Stimulated activated CD4-positive, alpha-beta T cell treated with anti-CD3 and anti-CD28 coated beads, TNF-alpha, amount 100 ng/mL, for 48 hours (primary cell): ENCODE measurements at regions not wholly inside any gene's neighbourhood (a gene's known extent, or its start where the extent isn't known, plus 50 kb on each side); places are given as distances from the start of the nearest gene placed in this dataset.
A peak's percentile ranks its signal among the peaks of the same experiment; 100 is the strongest.

Source experiments
- DNase-seq, 3 donors: peaks; one replicate each; pipeline ENCODE4 v3.0.0-alpha.2; 2020; ENCODE audit warnings: low read depth in 3 of 3

DNA sequence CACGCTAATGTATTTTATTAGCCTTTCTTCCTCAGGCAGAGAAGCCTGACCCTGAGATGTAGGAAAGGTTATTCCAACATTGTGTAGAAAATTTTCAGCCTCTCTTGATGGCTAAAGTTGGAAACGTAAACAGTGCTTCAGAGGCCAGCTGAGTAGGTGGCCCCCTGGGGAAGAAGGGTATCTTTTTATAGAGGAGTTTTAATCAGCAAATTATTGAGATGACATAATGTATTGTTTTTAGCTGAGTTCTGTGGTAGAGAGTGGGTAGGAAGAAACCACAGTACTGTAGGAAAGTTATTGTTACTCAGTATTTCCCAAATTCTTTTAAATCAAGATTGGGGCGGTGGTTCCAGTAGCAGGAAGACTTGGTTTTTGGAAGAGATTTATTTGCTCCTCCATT, 268.8 kb downstream of the DLEU7 start:
- no peak for DNase-seq

DNA sequence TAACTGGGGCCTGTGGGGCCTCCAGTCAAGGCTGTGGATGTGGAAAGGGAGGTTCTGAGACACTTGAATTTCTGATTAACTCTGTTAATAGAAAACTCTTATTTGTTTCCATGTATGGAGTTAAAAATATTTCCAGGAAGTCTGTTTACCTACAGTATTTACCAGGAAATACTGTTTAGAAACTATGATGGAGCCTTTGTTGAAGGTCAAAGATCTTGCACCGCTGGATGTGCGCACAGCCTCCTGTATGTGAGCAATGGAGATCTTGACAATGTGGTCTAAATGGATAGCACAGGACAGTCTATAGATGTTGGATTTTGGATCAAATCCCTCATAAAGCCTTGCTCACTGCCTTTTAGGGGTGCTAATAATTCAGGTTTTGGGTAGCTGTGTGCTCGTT, 268.4 kb downstream of the DLEU7 start:
- no peak for DNase-seq

DNA sequence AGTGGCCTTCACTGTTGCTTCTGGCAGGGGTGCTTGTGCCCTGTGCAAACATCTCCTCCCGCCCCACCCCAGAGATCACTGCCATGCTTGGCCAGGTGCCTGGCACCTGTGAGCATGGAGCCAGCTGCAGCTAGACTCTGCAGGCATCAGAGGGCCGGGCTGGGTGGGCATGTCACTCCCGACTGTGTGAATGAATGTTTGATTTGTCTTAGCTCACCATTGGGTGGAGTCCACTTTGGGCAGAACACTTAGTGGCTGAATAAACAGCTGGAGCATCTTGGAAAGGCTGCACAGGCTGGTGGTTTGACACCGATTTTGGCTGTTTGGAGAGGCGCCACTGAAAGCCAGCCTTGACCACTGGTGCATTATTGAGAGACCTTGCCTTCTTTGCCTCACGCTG, 267.3 kb downstream of the DLEU7 start:
- DNase-seq = no peak

DNA sequence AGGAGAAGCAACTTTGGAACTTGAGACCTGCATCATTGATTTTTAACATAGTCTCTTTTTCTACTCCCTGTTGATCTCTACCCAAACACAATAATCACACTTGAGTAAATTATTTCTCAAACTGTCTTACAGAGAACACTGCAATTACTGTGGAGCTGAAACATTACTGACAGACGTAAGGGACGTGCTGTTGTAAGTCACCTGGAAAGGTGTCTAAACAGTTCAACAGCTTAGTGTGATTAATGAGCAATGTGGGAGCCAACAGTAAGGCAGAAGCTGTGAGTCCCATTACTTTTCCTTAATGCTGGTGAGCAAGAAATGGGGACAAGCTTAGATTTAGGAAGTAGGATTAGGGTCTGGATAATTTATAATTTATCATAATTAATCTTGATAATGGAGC, 265.7 kb downstream of the DLEU7 start:
- DNase-seq = no peak

DNA sequence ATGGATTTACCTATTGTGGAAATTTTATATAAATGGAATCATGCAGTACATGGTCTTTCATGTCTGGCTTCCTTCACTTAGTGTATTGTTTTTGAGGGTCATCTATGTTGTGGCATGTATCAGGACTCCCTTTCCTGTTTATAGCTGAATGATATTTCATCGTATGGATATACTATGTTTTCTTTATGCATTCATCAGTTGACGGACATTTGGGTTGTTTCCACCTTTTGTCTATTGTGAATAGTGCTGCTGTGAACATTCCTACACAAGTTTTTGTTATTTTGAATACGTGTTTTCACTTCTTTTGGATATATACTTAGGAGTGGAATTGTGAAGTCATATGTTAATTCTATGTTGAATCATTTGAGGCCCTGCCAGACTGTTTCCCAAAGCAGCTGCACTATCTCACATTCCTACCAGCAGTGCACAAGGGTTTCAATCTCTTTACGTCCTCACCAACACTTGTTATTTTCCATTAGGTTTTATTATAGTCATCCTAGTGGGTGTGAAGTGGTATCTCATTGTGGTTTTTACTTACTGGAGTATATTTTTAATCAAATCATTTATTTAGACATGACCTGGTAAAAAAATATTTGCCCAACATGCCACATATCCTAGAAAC, 262.7 kb downstream of the DLEU7 start:
- DNase-seq = no peak

DNA sequence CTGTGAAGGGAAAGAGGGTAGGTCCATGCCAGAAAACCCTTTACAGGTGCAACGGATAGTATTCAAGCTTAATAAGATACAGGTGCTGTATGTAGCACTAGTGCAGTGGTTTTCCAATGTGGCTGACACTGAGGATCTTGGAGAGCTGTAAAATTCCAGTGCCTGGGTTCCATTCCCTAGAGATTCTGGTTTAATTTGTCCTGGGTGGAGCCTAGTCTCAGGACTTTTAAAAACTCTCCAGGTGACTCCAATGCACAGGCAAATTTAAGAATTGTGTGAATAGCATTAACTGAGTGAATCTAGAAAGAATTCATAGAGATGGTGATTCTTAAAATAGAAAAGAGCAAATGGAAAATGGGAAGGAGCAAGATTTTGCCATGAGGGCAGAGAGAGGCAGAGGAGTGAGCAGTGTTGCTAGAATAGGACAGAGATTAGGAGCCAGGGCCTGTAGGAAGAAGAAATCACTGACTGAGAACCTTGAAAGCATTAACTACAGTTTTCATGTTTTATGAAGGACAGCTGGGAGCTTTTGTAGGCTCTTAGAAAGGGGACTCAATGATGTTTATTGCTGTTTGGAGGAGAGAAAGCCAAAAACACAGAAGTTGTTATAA, 261.8 kb downstream of the DLEU7 start:
- DNase-seq = no peak

DNA sequence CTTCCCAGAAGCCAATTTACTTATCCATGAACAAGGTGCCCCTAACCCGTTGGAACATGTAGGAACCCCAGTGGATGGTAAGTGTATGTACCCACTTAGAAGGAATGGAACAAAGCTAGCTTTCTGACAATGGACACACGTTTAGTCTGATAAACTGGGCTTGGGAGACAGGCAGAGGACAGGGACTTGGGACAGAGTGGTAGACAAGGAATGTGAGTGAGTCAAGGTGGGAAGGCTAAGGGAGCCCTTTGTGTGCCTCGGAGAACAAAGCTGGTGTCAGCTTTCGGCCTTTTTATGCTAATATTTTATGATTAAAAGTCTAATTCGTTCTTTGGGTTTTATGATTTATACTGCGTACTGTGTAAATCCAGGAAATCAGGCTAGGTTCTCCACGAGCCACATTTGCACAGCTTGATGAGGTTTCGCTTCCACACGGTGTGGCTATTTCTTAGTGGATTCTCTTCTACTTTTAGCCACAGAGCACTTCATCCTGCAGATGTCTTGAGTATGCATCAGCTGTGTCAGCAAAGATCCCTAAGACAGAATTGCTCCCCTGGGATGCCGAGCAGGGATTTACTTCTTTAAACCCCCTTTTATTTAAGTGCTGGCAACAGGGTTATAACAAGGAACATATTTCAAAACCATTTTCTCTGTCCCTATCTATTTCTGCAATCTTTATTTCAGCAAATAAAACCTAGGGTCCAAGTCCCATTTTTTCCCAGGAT, 258.5 kb downstream of the DLEU7 start:
- no peak for DNase-seq

DNA sequence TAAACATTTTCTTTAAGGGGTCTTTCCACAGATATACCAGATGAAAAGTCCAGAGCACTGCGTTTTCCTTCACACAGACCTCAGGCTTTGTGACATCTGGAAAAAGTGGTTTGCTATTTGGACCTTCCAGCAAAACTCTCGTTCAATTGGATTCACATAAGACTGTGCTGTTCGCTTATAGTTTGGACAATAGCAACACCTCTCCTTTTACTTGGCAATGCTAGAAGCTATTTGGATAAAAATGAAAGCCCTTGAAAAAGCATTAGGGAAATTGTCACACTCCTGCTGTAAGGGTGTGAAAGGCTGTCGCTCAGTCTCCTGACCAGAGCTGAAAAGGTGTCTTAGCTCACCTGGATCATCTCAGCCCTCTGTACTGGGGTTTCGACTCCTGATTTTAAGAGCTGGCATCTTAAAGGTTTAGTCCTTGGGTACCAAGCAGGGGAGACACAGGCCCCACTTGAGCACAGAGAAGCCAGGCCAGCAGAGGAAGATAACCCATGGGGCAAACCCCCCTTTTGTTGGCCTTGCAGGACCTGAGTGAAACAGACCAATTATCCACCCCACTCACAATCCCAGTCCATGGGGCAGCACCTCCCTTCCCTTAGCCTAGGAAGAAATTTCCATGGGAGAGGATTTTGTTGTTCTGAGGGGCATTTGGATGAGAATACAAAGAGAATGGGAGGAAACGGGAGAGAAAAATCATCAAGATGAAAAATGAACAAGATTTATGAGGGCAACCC, 257.6 kb downstream of the DLEU7 start:
- DNase-seq = no peak

DNA sequence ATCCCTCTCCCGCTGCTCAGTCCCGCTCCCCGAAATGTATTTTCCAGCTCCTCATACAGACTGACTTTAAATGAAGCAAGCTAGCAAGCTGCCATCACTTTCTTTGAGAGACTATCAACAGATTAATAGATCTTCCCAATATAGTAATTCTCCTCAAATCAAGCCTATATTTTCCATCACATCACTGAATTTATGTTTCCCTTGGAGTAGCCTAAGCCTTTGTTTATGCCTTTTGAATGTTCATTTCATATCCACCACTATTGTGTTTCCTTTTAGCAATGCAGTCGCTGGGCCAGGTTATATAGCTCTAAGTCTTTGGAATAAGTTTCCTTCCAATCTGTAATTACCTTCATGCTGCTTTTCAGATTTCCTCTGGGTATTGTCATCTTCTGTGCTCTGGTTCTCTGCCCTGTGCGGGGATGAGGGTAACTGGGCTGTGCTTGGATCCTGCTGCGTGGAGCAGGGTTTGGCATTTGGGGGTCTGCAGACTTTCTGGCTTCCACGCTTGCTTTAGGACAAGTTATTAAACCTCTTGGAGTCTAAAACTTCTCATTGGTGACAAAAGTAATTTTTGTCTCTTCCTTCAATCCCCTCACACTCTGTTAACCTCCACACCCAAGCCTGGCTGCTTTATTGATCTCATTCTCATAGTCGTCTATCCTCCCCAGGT, 256.9 kb downstream of the DLEU7 start:
- no peak for DNase-seq

DNA sequence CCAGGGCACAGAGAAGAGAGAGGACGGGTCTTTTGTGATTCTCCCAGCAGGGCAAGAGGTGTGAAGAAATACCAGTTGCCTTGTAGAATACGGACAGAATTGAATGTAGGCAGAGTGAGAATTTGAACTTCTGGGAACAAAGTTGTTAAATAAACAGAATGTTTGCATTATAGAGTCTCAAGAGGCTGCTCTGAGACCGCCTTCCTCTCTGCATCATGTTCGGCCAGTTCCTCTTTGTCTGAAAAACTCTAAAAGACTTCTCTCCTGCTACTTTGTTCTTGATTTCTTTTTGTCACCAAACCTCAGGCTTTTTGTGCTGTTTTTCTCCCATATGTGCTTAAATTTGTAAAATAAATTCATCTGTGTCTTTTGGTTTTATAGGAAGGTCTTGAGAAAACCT, 256.4 kb downstream of the DLEU7 start:
- no peak for DNase-seq

DNA sequence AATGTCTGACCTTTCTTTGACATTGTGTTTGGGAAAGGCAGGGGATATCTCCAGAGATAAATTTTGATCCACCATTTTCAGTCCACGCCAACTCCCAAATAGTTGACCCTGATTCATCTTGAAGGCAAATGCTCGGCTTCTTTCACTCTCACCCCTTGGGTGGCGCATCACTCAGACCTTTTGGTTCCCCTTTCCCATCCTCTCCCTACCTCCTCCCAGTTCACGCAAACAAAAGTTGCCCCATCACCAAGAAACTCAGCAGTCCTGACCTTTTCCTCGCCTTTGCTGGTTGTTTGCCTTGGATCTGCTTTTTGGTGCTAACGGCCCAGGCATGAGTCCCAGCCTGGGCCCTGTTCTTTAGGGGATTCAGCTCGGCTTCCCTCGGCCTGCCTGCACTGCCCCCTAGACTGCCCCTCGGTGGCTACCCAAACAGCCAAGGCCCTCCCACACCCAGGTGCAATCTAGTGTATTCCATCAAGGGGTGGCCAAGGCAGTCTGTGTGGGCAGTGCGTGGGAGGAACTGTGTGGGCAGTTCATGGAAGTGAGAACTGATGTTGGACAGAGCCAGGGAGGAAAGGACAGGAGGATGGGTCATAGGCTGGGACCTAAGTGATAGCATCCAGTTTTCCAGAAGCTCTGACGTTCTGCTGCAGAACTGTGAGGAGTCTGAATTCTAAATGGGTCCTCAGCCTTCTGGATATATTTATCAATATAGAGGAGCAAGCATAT, 255.7 kb downstream of the DLEU7 start:
- no peak for DNase-seq

DNA sequence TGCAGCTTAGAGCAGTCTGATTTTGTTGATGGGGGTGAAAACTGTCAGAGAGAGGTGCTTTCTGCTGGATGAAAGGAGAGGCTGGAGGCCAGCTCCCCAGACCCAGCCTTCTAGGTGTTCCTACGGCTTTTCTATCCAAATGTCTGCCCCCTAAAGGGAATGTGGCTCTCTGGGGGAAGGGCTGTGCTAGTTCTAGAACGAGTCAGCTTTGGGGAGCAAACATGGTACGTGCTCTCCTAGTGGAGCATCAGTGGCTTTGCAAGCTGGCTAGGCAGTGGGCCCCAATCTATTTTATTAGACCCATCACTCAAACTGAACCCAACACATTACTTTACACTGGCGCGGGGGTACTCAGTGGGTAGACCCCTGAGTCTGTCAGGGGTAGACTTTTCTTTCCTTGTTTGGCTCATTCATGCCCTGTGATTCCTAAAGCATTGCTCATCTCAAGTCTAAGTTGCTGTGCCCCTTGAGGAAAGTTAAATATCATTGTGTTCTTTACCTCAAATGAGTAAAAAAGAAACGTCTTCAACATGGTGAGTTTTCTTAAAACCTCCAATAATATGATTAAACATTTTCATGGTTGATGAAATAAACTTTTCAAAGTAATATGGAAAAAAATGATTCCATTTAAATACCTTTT, 254.9 kb downstream of the DLEU7 start:
- DNase-seq = no peak

DNA sequence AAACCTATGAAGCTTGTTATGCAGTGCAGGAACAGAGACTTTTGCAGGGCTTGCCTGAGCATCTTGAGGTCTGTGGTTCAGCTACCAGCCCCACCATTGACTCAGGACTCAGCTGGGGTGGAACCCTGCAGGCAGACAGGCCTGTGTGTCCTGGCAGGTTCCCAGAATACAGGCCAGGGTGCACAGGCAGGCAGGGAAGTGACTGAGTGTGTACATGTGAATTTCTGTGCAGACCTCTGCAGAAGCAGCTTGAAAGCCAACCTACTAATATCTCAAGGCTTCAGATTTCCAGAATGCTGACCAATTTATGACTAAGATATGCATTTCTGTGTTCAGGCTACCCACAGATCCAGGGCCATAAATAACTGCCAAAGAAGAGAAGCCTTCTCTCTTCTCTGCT, 254.4 kb downstream of the DLEU7 start:
- DNase-seq = no peak

DNA sequence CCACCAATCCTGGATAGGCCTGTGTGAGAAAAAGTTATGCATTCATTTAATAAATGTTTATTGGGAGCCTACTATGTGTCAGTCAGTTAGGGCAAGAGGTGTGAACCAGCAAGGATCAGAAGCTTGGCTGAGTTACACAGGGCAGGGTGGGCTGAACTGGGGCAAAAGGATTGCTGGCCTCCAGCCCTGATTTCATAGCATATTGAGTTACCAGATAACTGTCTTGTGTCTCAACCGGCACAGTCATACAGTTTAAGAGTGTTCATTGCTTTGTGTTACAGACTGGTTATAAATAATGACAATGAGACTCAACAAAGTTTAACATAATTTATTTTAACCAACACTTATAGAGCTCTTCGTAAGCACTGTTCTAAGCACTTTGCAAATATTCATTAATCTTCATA, 253.8 kb downstream of the DLEU7 start:
- no peak for DNase-seq

DNA sequence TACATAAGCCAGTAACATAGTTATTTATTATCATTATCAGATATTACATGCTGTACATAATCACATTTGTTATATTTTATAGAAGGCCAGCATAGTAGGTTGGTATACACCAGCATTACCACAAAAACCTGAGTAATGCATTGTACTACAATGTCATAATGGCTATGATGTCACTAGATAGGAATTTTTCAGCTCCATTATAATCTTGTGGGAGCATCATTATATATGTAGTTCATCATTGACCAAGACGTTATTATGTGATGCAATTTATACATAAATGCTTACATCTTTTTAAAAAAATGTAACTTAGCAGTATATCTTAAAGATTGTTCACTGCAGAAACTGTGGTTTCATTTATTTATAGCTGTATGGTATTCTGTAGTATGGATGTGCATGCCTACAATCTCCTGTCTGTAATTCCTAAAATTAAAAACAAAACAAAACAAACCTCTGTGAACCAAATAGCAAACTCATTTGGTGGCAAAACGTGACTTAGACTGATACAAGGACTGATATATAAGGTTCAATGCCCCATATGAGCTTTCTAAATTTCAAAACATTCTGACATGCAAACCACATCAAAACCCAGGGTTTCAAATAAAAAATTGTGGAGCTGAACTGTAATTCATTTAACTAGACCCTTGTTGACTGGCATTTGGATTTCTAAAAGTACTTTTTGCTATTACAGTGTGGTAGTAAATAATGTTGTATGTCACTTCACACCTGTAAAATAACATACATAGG, 250.9 kb downstream of the DLEU7 start:
- DNase-seq = no peak

DNA sequence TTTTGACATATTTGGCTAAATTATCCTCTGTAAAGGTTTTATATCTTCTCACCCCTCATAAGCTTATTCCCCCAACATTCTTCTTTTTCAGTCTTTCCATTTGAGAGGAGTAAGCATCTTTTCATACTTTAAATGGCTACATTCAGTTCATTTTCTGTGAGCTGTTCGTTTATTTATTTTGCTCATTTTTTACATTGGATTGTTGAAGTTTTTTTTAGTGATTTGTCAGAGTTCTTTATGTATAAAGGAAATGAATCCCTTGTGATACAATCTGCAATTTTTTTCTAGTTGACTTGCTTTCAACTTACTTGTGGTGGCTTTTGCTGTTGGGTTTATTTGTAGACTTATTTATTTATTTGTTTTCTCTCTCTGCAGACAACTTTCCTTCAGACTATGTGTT, 250.3 kb downstream of the DLEU7 start:
- DNase-seq = no peak

DNA sequence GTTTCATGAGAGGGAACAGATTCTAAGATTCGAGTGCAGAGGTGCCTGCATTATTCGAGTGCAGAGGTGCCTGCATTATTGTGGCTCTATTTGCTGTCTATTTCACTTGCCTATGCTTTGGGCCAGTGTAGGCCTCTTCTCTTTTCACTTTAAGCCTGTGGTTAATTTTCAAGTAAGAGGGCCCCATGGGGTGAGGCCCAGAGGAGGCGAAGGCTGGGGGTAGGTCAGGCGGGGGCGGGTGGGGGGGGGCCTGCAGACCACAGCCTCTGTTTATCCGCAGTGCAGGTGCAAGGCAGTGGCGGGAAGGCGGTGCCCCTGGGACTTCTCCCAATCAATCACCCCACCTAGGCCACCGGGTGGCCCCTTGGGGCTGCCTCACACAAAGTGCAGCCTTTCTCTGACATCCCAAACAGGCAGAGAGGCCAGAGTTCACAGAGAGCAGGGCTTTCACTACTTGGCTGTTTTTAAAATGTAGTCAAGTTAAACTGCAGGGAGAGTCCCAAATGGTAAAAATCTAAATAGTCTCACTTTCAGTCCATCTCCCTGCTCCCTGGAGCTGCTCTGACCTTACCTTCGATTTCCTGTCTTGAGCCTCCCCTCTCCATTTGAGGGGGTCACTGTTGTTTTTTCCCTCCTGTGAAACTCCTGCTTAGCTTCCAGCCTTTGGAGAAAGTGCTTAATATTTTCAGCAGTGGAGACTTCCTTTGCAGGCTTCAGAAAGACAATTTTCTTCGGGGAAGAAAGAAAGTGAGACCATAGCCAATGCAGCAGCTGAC, 249.0 kb downstream of the DLEU7 start:
- DNase-seq = peak; percentile 2 to 28 (median 5)

DNA sequence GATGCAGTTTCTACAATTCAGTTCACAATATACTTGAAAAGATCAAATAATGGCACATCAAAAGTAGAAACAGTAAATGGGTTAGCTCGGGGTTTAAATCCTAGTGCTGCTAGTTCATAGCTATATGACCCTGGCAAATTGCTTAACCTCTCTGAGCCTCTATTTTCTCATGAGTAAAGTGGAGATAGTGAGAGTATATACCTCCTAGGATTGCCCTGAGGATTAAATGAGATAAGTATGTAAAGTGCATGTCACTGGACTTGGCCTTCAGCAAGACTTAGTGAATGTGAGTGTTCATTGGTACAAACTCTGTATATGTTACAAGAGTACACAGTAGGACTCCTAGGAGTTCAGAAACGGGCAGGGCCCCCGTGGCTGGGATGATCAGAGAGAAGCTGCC, 248.3 kb downstream of the DLEU7 start:
- DNase-seq = no peak

DNA sequence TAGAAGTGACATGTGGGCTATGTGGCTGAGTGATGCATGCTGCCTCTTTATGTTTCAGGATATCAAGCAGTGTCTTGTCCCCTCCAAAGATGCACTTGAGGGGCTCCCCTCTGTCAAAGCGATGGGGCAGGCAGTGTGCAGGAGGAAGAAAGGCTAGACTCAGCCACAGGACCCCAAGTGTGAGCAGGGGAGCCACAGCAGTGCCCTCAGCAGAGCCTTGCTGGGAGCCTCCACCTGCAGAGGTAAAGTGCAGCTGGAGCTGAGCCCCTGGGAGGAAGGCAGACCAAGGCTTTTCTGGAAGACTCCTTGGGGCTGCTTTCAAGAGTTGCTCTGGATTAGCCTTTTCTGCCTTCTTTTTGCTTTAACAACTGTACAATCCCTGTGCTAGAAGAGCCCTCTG, 247.3 kb downstream of the DLEU7 start:
- DNase-seq = no peak
